Endothelial cell (in vitro differentiated cells): ENCODE measurements at regions not wholly inside any gene's neighbourhood (a gene's known extent, or its start where the extent isn't known, plus 50 kb on each side); places are given as distances from the start of the nearest gene placed in this dataset.

Experiments used
- DNase-seq: peaks from one replicate; pipeline ENCODE4 v3.0.0; 2021; ENCODE audit warnings: low spot score
- H3K27ac Mint-ChIP-seq: one replicate; pipeline ENCODE4 v1.8.0; 2021; ENCODE audit warnings: mixed read lengths, inconsistent platforms; ENCODE audit not compliant: unreplicated experiment
- H3K27me3 Mint-ChIP-seq: one replicate; pipeline ENCODE4 v1.8.0; 2021; ENCODE audit warnings: mild to moderate bottlenecking, moderate library complexity, mixed read lengths, inconsistent platforms; ENCODE audit not compliant: unreplicated experiment
- H3K36me3 Mint-ChIP-seq: one replicate; pipeline ENCODE4 v1.8.0; 2021; ENCODE audit warnings: mild to moderate bottlenecking, low read depth, mixed read lengths, inconsistent platforms; ENCODE audit not compliant: unreplicated experiment
- H3K4me1 Mint-ChIP-seq: one replicate; pipeline ENCODE4 v1.8.0; 2021; ENCODE audit warnings: mild to moderate bottlenecking, mixed read lengths, inconsistent platforms; ENCODE audit not compliant: unreplicated experiment
- H3K4me3 Mint-ChIP-seq: one replicate; pipeline ENCODE4 v1.8.0; 2021; ENCODE audit warnings: mild to moderate bottlenecking, mixed read lengths, inconsistent platforms; ENCODE audit not compliant: unreplicated experiment
- H3K9me3 Mint-ChIP-seq: one replicate; pipeline ENCODE4 v1.8.0; 2021; ENCODE audit warnings: mixed read lengths, inconsistent platforms; ENCODE audit not compliant: unreplicated experiment
- TF ChIP-seq, protein P1 (sequence below): fragments of 200-600 bp; sonication (generic); IDR thresholded peaks from one replicate; pipeline ENCODE4 v1.5.0; 2021; ENCODE audit warnings: antibody characterized with exemption; ENCODE audit not compliant: unreplicated experiment

DNA sequence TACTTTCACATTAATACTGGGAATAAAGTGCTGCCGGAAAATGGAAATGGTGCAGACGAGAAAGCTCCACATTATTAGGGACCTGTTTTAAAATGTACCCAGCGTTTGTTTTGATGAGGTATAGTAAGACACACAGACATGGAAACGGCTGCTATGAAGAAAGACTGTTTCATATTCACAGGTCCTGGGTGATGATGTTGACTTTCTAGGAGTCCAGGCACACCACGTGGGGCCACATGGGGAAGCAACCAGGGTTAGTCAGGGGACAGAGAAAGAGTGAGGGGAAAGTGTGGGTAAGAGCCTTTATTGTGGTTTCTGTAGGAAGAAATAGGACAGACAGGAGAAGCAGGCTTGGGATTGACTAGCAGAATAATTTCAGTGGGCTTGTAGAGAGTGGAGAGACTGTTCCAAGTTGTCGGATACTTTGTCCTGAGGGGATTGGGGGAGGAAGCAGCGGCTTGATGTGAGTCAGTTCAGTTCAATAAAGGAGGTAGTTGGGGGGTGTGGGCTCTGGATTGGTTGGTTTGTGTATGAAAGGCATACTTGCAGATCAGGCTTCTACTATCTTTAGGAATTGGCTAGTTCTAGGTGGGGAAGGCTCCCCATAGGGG, 112.0 kb upstream of the MCHR2 start:
- H3K4me3 Mint-ChIP-seq = no peak overlapping the region
- DNase-seq = no peak
- H3K4me1 Mint-ChIP-seq = no peaks in the 10 kb centered on the region
- no peak overlapping the region for H3K27ac Mint-ChIP-seq
- TF ChIP-seq, protein P1, sequence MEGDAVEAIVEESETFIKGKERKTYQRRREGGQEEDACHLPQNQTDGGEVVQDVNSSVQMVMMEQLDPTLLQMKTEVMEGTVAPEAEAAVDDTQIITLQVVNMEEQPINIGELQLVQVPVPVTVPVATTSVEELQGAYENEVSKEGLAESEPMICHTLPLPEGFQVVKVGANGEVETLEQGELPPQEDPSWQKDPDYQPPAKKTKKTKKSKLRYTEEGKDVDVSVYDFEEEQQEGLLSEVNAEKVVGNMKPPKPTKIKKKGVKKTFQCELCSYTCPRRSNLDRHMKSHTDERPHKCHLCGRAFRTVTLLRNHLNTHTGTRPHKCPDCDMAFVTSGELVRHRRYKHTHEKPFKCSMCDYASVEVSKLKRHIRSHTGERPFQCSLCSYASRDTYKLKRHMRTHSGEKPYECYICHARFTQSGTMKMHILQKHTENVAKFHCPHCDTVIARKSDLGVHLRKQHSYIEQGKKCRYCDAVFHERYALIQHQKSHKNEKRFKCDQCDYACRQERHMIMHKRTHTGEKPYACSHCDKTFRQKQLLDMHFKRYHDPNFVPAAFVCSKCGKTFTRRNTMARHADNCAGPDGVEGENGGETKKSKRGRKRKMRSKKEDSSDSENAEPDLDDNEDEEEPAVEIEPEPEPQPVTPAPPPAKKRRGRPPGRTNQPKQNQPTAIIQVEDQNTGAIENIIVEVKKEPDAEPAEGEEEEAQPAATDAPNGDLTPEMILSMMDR = no peak
- no peaks in the 10 kb centered on the region for H3K27me3 Mint-ChIP-seq
- H3K9me3 Mint-ChIP-seq = no peaks in the 10 kb centered on the region
- H3K36me3 Mint-ChIP-seq = no peaks in the 10 kb centered on the region

DNA sequence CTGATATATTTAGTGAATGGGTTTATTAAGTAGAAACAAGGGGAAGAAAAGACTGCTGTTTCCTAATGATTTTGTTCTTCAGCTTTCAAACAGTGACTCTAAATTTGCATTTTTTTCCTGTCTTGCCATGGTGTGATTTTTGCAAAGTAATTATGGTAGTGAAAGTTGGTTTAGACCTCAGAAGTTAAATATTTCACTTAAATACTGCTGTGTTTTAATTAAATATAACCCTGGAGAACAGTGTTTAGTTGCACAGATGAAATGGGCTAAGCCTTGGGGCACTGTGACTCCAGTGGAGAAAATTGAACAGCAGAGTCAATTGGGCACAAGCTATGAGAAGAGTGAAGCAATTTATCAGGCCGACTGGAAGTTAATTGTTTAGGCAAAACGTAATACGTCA, 111.1 kb upstream of the MCHR2 start:
- Mint-ChIP-seq H3K36me3 (no peaks in the 10 kb centered on the region), H3K27me3 (no peaks in the 10 kb centered on the region)

DNA sequence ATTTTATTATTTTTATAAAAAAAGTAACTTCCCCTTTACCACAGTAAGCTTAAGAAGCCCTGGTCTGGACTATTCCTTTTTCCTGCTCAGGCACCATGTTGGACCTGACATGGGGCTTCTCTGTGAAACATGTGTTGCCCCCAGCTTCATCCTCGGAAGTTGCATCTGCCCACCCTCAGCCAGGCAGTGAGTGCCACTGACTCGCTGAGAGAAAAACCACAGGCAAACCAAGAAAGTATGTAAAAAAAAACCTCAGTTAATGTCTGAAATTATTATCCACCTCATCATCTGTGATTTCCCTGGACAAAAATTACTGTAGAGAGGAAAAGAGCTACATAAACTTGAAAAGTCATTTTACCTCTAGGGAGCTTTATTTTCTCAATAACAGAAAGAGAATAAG, 109.9 kb upstream of the MCHR2 start:
- H3K4me3 Mint-ChIP-seq = no peak overlapping the region
- no peaks in the 10 kb centered on the region for H3K27me3 Mint-ChIP-seq
- no peaks in the 10 kb centered on the region for H3K9me3 Mint-ChIP-seq
- TF ChIP-seq, protein P1 = no peak
- H3K27ac Mint-ChIP-seq = no peak overlapping the region
- no peak for DNase-seq
- no peaks in the 10 kb centered on the region for H3K36me3 Mint-ChIP-seq
- no peaks in the 10 kb centered on the region for H3K4me1 Mint-ChIP-seq

More for the DNA sequence above, 111.1 kb upstream of the MCHR2 start:
- Mint-ChIP-seq H3K9me3 (no peaks in the 10 kb centered on the region), H3K4me1 (no peaks in the 10 kb centered on the region), H3K4me3 (no peak overlapping the region), H3K27ac (no peak overlapping the region)
- DNase-seq = no peak
- TF ChIP-seq, protein P1 = no peak

GRCh38 chr6:100103194-100103593, 109.2 kb upstream of the MCHR2 start:
- TF ChIP-seq, protein P1 = no peak
- no peaks in the 10 kb centered on the region for H3K27me3 Mint-ChIP-seq
- H3K9me3 Mint-ChIP-seq = no peaks in the 10 kb centered on the region
- H3K4me3 Mint-ChIP-seq = no peak overlapping the region
- H3K4me1 Mint-ChIP-seq = no peaks in the 10 kb centered on the region
- DNase-seq = no peak
- H3K36me3 Mint-ChIP-seq = no peaks in the 10 kb centered on the region
- no peak overlapping the region for H3K27ac Mint-ChIP-seq

GRCh38 chr6:100101644-100102043, 107.6 kb upstream of the MCHR2 start:
- DNase-seq = no peak
- Mint-ChIP-seq H3K4me3 (no peak overlapping the region), H3K36me3 (no peaks in the 10 kb centered on the region), H3K9me3 (no peaks in the 10 kb centered on the region), H3K27me3 (peaks cover 2% of the 10 kb centered on the region), H3K4me1 (no peaks in the 10 kb centered on the region), H3K27ac (no peak overlapping the region)
- TF ChIP-seq, protein P1 = no peak
